Suprapubic skin (tissue), 3 donors: ENCODE measurements at regions not wholly inside any gene's neighbourhood (a gene's known extent, or its start where the extent isn't known, plus 50 kb on each side); places are given as distances from the start of the nearest gene placed in this dataset.

ENCODE experiments used
- CTCF ChIP-seq, 2 donors: fragments of 200-600 bp in 1 of 2; fragments of 450-650 bp in 1 of 2; sonication (generic) in 1 of 2; IDR thresholded peaks; one replicate each; pipeline ENCODE4 v1.5.1; 2016 to 2019; ENCODE audit warnings: antibody characterized with exemption in 2 of 2, mild to moderate bottlenecking in 1 of 2, moderate library complexity in 1 of 2
- POLR2AphosphoS5 ChIP-seq, 3 donors: sonication (generic); formaldehyde crosslinking; IDR thresholded peaks; one replicate each; pipeline ENCODE4 v1.6.1; 2017; ENCODE audit warnings: antibody characterized with exemption in 3 of 3

GRCh38 chr3:106124818-106125217 lies 256.0 kb upstream of the CBLB start:
- TF ChIP-seq CTCF (IDR thresholded peaks at IDR 0.05) (no peak), POLR2AphosphoS5 (IDR thresholded peaks at IDR 0.05) (no peak)
